NCI-H526 (cell line): ENCODE measurements at regions not wholly inside any gene's neighbourhood (a gene's known extent, or its start where the extent isn't known, plus 50 kb on each side); places are given as distances from the start of the nearest gene placed in this dataset.

Experiments
- DNase-seq, 2 experiments: peaks; one replicate each; lab custom pipeline; 2025; lab: John Stamatoyannopoulos, UW

DNA sequence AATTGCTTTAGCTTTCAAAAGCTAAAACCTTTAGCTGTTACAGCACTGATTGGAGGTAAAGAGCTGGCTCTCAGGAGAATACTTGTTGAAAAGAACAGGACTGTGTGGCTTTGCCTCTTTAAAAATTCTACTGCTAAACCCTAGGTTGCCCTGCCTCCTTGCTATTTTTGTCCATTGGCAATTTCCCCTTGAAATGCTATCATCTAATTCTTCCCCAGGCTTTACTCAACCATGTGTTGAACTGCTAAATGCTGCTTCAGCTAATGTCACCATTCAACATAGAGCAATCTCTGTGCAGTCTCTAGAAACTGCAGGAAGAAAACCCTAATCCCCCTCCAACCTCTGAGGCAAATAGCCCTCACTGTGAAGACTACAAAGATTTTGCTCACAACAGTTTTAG, 203.7 kb upstream of the ARX start:
- no peak for DNase-seq

GRCh38 chrX:25213611-25214010, 197.8 kb upstream of the ARX start:
- DNase-seq = no peak

DNA sequence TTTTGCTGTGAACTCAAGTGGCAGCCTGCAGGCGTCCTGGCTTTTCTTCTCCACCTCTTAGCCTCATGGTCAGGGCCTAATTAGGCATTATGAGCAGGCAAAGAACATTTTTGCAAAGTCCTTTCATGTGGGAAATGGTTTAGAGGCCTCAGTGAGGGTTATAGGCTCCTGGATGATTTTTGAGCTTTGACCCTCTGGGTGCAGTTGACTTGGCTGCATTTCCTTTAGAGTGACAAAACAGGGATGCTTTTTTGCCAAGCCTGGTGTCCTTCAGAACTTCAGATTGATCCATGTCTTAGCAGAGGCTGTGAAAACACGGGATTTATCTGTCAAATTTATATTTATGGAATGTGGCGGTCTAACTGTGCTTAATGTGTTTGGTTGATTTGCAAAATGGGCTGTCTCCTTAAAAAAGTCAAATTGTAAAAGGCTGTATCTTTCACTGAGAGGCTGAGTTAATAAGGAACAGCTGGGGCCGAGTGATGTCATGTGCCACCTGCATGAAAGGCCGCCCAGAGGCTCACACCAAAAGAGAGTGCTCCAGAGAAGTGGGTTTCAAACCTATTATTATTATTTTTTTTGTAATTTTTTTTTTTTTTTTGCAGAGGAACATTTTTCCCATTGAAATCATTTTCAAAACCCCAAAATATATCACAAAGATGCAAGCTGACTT, 192.2 kb upstream of the ARX start:
- no peak for DNase-seq

GRCh38 chrX:25206778-25207177, 191.0 kb upstream of the ARX start:
- DNase-seq = no peak

- no peak for DNase-seq
These were observed 188.4 kb upstream of the ARX start for GRCh38 chrX:25204182-25204581.

DNA sequence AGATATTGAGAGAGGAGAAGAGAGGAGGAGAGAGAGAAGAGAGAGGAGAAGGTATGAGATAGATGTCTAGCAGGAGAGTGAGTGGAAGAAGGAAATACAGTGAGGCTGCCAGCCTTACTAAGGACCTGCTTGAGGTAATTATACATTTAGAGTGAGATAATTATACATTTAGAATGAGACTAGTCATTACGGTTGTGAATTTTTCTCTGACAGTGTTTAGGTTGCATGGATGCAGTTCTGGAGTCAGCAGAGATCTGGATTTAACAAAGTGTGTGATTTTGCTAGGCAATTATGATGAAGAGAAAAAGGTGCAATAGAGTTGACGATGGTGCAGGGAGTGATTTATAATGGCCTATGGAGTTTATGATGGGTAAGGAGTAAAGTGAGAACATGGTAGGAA, 187.1 kb upstream of the ARX start:
- DNase-seq = no peak

GRCh38 chrX:25198891-25199290, 183.1 kb upstream of the ARX start:
- no peak for DNase-seq

GRCh38 chrX:25198253-25198652, 182.5 kb upstream of the ARX start:
- DNase-seq = no peak

- no peak for DNase-seq
These were observed 180.5 kb upstream of the ARX start for GRCh38 chrX:25196221-25196620.

- peak in 1 of 2 experiments; percentile 0 for DNase-seq
These were observed 175.6 kb upstream of the ARX start for GRCh38 chrX:25191403-25191802.

DNA sequence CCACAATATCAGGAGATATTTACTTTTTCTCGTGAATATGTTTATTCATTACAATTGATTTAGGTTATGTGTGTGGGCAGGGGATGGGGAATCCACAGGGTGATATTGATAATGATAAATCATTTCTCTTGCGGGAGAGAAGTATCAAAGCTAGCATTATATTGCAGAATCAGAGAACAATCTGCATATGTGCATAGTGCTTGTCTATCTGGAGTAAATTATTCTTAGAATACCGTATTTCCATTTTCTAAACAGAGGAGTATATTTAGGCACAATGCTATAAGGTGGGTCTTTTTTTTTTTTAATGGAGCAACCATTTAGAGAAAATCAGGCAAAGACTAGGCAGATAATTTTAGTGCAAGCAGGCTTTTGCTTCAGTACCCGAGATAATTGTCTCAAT, 166.0 kb upstream of the ARX start:
- no peak for DNase-seq

- no peak for DNase-seq
These were observed 164.5 kb upstream of the ARX start for GRCh38 chrX:25180242-25180641.

GRCh38 chrX:25178555-25178954, 162.8 kb upstream of the ARX start:
- DNase-seq = no peak

DNA sequence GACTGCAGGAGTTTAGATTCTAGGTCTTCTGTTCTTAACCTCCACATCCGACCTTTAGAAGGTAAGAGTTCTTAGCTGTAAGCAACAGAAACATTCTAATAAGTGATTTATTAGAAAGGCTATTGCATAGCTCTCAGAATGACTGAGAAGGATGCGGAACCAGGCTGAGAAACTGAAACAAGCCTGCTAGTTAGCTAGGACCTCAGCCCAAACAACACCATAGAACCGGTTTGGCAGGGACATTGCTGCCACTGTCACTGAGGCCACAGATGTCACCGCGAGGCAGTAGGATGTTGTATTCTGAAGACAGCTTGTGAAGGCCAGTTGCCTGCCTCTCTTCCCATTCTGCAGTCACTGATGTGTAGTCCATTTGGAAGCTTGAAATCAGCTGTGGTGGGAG, 160.0 kb upstream of the ARX start:
- no peak for DNase-seq

GRCh38 chrX:25175171-25175570, 159.4 kb upstream of the ARX start:
- DNase-seq = no peak

GRCh38 chrX:25166546-25166945, 150.8 kb upstream of the ARX start:
- DNase-seq = no peak

DNA sequence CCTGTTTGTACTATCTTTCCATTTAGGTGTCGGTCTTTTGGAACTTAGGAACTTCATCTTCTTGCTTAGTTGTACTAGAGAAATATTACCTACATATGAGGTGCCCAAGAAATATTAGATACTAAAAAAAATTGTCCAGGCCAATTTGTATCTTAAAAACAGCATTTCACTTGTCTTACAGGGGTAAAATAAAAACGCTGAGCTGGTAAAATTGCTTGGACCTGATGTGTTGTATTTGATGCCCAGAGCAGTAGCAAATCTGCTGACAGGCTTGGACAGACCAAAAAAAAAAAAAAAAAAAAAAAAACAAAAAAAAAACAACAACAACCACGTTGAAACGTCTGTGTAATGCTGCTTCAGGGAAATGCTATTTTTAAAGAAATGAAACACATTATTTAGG, 150.4 kb upstream of the ARX start:
- no peak for DNase-seq

DNA sequence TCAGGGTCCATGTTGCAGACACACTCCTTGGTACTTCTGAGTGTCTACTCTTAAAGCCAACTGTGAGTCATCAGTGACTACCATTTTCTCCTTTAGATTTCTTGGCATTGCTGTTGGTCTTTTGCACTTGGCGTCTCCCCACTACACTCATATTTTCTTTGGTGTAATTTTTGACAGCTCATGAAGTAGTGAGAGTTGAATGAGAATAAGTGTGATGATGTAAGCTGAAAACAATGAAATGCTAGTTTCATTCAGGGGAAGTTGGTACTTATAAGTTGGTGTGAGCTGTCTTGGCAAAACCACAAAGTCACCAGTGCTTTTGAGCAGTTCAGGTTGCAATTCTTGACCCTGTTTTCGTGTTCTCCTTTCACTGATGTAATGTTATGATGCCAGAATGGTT, 142.9 kb upstream of the ARX start:
- DNase-seq = no peak

- DNase-seq = no peak
These were observed 141.1 kb upstream of the ARX start for GRCh38 chrX:25156832-25157231.

DNA sequence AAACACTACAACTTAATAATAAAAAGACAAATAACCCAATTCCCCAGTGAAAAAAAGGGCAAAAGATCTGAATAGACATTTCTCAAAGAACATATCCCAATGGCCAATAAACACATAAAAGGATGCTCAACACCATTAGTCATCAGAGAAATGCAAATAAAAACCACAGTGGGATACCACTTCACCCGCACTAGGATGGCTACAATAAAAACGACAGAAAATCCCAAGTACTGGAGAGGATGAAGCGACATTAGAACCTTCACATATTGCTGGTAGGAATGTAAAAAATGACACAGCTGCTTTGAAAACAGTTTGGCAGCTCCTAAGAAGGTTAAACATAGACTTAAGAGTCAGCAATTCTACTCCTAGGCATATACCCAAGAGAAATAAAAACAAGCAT, 140.6 kb upstream of the ARX start:
- no peak for DNase-seq

- DNase-seq = no peak
These were observed 138.4 kb upstream of the ARX start for GRCh38 chrX:25154168-25154567.

GRCh38 chrX:25151749-25152148, 136.0 kb upstream of the ARX start:
- no peak for DNase-seq

DNA sequence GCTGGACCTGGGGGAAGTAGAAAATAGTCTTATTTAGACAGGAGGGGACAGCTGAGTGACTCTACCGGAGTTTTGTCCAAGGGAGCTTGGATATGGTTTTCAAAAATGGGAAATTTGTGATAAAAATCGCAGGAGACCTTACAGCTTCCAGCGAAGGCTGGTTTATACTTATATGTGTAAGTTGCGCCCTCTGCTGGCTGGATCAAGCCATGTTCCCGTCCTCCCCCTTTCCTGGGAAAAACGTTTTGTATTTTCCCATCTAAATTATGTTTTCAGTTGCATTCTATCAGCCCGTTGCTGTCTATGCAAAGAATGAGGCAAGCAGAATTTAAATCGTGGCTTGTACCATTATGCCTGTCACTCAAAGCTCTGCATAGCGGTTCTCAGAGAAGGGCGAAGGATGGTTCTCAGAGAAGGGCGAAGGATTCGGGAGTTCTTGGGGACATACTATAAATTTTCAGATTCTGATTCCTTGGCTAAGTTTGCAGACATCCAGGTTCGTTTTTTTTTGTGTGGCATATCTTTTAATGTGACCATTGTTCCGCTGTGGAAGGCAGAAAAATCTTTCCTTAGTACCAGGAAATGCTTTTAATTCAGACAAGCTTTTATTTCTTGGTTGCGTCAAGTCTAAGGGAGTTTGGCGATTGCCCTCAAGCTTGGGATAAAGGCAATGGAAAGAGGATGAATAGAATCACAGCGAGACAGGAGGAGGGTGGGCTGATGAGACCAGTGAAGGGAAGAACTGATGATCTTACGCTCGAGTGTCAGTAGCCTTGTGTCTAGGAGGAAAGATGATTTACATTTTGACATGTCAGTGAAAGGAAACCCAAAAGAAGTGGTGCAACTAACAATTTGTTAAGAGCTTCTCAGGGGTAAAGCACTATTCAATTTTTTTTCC, 128.5 kb upstream of the ARX start:
- DNase-seq = peak in 1 of 2 experiments; percentile 72

- DNase-seq = no peak
These were observed 127.8 kb upstream of the ARX start for GRCh38 chrX:25143596-25143995.
